Lower leg skin (tissue), 3 donors: ENCODE measurements at regions not wholly inside any gene's neighbourhood (a gene's known extent, or its start where the extent isn't known, plus 50 kb on each side); places are given as distances from the start of the nearest gene placed in this dataset.

Experiments used
- CTCF ChIP-seq, 3 donors: fragments of 450-650 bp; IDR thresholded peaks; one replicate each; pipeline ENCODE4 v1.5.1; 2016; ENCODE audit warnings: antibody characterized with exemption in 3 of 3, mild to moderate bottlenecking in 3 of 3, moderate library complexity in 2 of 3
- POLR2A ChIP-seq, 2 donors: fragments of 450-650 bp; IDR thresholded peaks; one replicate each; pipeline ENCODE4 v1.6.1; 2016 to 2017; ENCODE audit warnings: antibody characterized with exemption in 2 of 2, mild to moderate bottlenecking in 1 of 2, moderate library complexity in 1 of 2

GRCh38 chr5:160485364-160485969 lies 63.8 kb downstream of the PTTG1 start:
- TF ChIP-seq CTCF (IDR thresholded peaks at IDR 0.05): no peak
- no peak for TF ChIP-seq POLR2A (IDR thresholded peaks at IDR 0.05)
